ENCODE measurements at regions not wholly inside any gene's neighbourhood (a gene's known extent, or its start where the extent isn't known, plus 50 kb on each side); places are given as distances from the start of the nearest gene placed in this dataset.

DNA sequence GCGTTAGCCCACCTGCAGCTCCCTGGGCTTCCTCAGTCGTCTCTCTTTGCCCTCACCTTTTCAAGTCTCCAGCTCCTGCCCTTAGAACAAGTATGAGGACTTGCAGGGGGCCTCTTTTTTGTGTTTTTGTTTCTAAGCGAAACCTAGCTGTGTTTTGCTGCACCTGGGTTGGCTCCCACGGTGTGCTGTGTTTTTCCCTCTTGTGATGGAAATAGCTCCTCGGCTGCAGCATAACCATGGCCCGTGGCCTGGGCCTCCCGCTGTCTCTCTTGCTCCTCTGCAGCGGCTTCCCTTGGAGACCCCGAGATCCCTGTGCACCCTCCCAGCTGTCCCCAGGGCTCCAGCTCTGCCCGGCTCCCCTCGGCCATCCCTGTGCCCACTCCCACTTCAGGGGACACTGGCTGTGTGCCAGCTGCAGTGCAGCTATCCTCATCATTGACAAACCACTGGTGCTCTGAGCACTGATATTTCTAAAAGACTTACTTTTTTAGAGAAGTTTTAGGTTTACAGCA is 75.6 kb upstream of the TCERG1L start:
- Histone ChIP-seq H2AFZ (ENCODE audit: low read depth, low read length) (no peak overlapping the region), H3K79me2 (replicated peaks; ENCODE audit: insufficient read depth, low read length) (no peaks in the 10 kb centered on the region), H4K20me1 (ENCODE audit: insufficient read depth) (no peaks in the 10 kb centered on the region), H3K4me3 (ENCODE audit: low read length) (no peak overlapping the region), H3K27me3 (ENCODE audit: insufficient read depth, low read depth, low read length) (no peaks in the 10 kb centered on the region), H3F3A (ENCODE audit: insufficient read depth, low read length, poor library complexity, severe bottlenecking) (no peaks in the 10 kb centered on the region), H3K4me2 (ENCODE audit: low read length) (no peak overlapping the region), H3K9me3 (ENCODE audit: low read length) (no peaks in the 10 kb centered on the region), H3K9ac (ENCODE audit: low read length) (no peak overlapping the region), H3K27ac (ENCODE audit: low read length) (no peak overlapping the region), H3K36me3 (ENCODE audit: insufficient read depth, low read length) (no peaks in the 10 kb centered on the region), H3K9me2 (ENCODE audit: insufficient read depth, low read length) (no peaks in the 10 kb centered on the region)
- TF ChIP-seq CTCF (IDR thresholded peaks at IDR 0.05; ENCODE audit: poor library complexity, severe bottlenecking) (no peak), EZH2 (IDR thresholded peaks at IDR 0.05; ENCODE audit: borderline replicate concordance, insufficient read depth, low read length, poor library complexity, severe bottlenecking) (no peak), POLR2AphosphoS5 (IDR thresholded peaks at IDR 0.05) (no peak), RAD21 (conservative IDR thresholded peaks at IDR 0.05) (no peak), REST (IDR thresholded peaks at IDR 0.05; ENCODE audit: borderline replicate concordance) (no peak), SMC3 (conservative IDR thresholded peaks at IDR 0.05; ENCODE audit: poor library complexity) (no peak), MXI1 (conservative IDR thresholded peaks at IDR 0.05; ENCODE audit: poor library complexity, severe bottlenecking) (no peak), TAF1 (IDR thresholded peaks at IDR 0.05; ENCODE audit: low read depth) (no peak), EP300 (conservative IDR thresholded peaks at IDR 0.05; ENCODE audit: poor library complexity, severe bottlenecking) (no peak)

- Histone ChIP-seq H3F3A (ENCODE audit: insufficient read depth, low read length, poor library complexity, severe bottlenecking) (no peaks in the 10 kb centered on the region), H3K9me2 (ENCODE audit: insufficient read depth, low read length) (no peaks in the 10 kb centered on the region), H2AFZ (ENCODE audit: low read depth, low read length) (no peak overlapping the region), H3K27me3 (ENCODE audit: insufficient read depth, low read depth, low read length) (no peaks in the 10 kb centered on the region), H3K27ac (ENCODE audit: low read length) (no peak overlapping the region), H4K20me1 (ENCODE audit: insufficient read depth) (no peaks in the 10 kb centered on the region), H3K4me2 (ENCODE audit: low read length) (no peak overlapping the region), H3K36me3 (ENCODE audit: insufficient read depth, low read length) (no peaks in the 10 kb centered on the region), H3K79me2 (replicated peaks; ENCODE audit: insufficient read depth, low read length) (no peaks in the 10 kb centered on the region), H3K9ac (ENCODE audit: low read length) (no peak overlapping the region), H3K9me3 (ENCODE audit: low read length) (no peaks in the 10 kb centered on the region), H3K4me3 (ENCODE audit: low read length) (no peak overlapping the region)
- TF ChIP-seq MXI1 (conservative IDR thresholded peaks at IDR 0.05; ENCODE audit: poor library complexity, severe bottlenecking) (no peak), RAD21 (conservative IDR thresholded peaks at IDR 0.05) (no peak), CTCF (IDR thresholded peaks at IDR 0.05; ENCODE audit: poor library complexity, severe bottlenecking) (no peak), EP300 (conservative IDR thresholded peaks at IDR 0.05; ENCODE audit: poor library complexity, severe bottlenecking) (no peak), REST (IDR thresholded peaks at IDR 0.05; ENCODE audit: borderline replicate concordance) (no peak), POLR2AphosphoS5 (IDR thresholded peaks at IDR 0.05) (peak; percentile 54)
Observed at GRCh38 chr10:131391936-131392335, 80.4 kb upstream of the TCERG1L start.
